Heart right ventricle (tissue), 16 donors: ENCODE measurements at regions not wholly inside any gene's neighbourhood (a gene's known extent, or its start where the extent isn't known, plus 50 kb on each side); places are given as distances from the start of the nearest gene placed in this dataset.

Experiments
- ATAC-seq, 8 donors: fragments of 200-7000 bp; cut with Tn5 transposase; one replicate each; pipeline ENCODE4 v1.9.1; 2020; ENCODE audit warnings: mild to moderate bottlenecking in 8 of 8, moderate library complexity in 8 of 8, moderate number of reproducible peaks in 1 of 8
- DNase-seq, 2 donors: peaks; one replicate each; pipeline ENCODE4 v3.0.0-alpha.2; 2020
- H3K27ac ChIP-seq, 10 donors: fragments of 200-600 bp; sonication (generic) in 2 of 10; one replicate each; pipeline versions ENCODE4 v1.5.0 to v1.8.0; 2020 to 2022; ENCODE audit warnings: mild to moderate bottlenecking in 3 of 10
- H3K27me3 ChIP-seq, 7 donors: fragments of 200-600 bp; one replicate each; pipeline ENCODE4 v1.8.0; 2021 to 2022; ENCODE audit warnings: mild to moderate bottlenecking in 2 of 7
- H3K36me3 ChIP-seq, 9 donors: fragments of 200-600 bp; sonication (generic) in 1 of 9; one replicate each; pipeline versions ENCODE4 v1.5.0 to v1.8.0; 2020 to 2022; ENCODE audit warnings: mild to moderate bottlenecking in 2 of 9
- H3K4me1 ChIP-seq, 9 donors: fragments of 200-600 bp; sonication (generic) in 1 of 9; one replicate each; pipeline versions ENCODE4 v1.5.0 to v1.8.0; 2020 to 2022; ENCODE audit warnings: mild to moderate bottlenecking in 4 of 9
- H3K4me3 ChIP-seq, 10 donors: fragments of 200-600 bp; sonication (generic) in 2 of 10; one replicate each; pipeline versions ENCODE4 v1.5.0 to v1.8.0; 2020 to 2022; ENCODE audit warnings: mild to moderate bottlenecking in 7 of 10, moderate library complexity in 2 of 10
- H3K9me3 ChIP-seq, 11 donors: fragments of 200-600 bp in 10 of 11; sonication (generic) in 2 of 11; one replicate each; pipeline versions ENCODE4 v1.5.0 to v1.8.0; 2013 to 2022; ENCODE audit warnings: mild to moderate bottlenecking in 2 of 11, control low read depth in 1 of 11, moderate library complexity in 1 of 11
- CTCF ChIP-seq, 9 donors: fragments of 200-600 bp; sonication (generic) in 2 of 9; IDR thresholded peaks; one replicate each; pipeline versions ENCODE4 v1.5.0 to v1.8.0; 2021 to 2022; ENCODE audit warnings: antibody characterized with exemption in 9 of 9, mild to moderate bottlenecking in 5 of 9, moderate library complexity in 1 of 9
- WGBS, 2 donors: extraction: QIAGEN DNeasy Blood & Tissue Kit; methylation state at CpG; one replicate each; pipeline ENCODE4 v1.1.7; 2013; ENCODE audit warnings: inconsistent platforms in 1 of 2; 5-methylcytosine and 5-hydroxymethylcytosine counted together
- intact Hi-C, 10 donors: fragments of 100-400 bp; cut with DNase I; formaldehyde crosslinking; loops; one replicate each; pipeline versions ENCODE4 v1.11.1 to v1.14.2; 2022
- donor health status: Arrhythmogenic right ventricular cardiomyopathy.
- donor health status: ischemic (EF 13 %, LVEDD 7.1; RV severe dilation, severe dysfunction).
- donor health status: healthy with polysubstance abuse.
- donor health status: DM: no; HTN: yes; CAD: no.
- donor health status: DM: no; HTN: no; CAD: no.
- donor health status: ischemic (EF 25% LVEDD 6.9; RV normal size, moderate dysfunction).
- donor health status: ischemic (EF 25% LVEDD 5.7; RV mildly dilated, moderate dysfunction).
- donor health status: healthy.
- donor health status: DM: yes; HTN: yes; CAD: no.
- donor health status: Ischemic cardiomyopathy.
- donor health status: ischemic (EF 35%, LVEDD 5.7; RV mildly dilated, moderate dysfunction).
- donor health status: nonischemic (EF 11% LVEDD 7.7; RV severe dilation, severe dysfunction).
- donor health status: DM: yes; HTN: yes; CAD: no.
- donor health status: PGD.
- donor health status: ischemic (EF 29% LVEDD 5.4; RV normal size, mild dysfunction).
- donor health status: nonischemic (EF 23%, LVEDD 6.1; RV moderate dilation, normal function).

- no peak for TF ChIP-seq CTCF (IDR thresholded peaks at IDR 0.05)
- DNase-seq = no peak
- ATAC-seq = no peak
- no peak overlapping the region for H3K4me3 ChIP-seq
- H3K4me1 ChIP-seq = peaks cover 0 to 8% (median 0%) of the 10 kb centered on the region in 9 donors
- no peaks in the 10 kb centered on the region for H3K9me3 ChIP-seq
- H3K27ac ChIP-seq = no peak overlapping the region
- no peaks in the 10 kb centered on the region for H3K27me3 ChIP-seq
- intact Hi-C loops = no loop called here
- WGBS, 2 donors = 86 to 87% methylated on average over 4 of the region's 4 CpGs
- no peaks in the 10 kb centered on the region for H3K36me3 ChIP-seq
Measured at GRCh38 chr1:220325306-220325995, 53.2 kb upstream of the RAB3GAP2 start.

DNA sequence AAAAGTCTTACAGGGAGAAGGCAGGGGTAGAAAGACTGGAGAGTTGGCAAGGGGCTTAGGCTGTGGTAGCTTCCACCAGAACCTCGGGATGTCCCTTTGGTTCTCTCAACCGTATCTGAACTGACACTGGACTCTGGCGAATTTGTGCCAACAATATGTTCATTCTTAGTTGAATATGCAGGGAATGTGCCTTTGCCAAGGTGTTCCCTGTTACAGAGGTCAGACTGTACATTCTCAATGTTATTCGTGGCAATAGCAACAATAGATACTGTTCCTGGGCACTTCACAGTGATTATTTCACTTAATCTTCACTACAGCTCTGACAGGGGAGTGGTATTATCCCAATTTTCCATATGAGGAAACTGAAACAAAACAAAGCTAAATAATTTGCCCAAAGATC is 51.5 kb upstream of the RAB3GAP2 start:
- intact Hi-C loops = no loop called here

GRCh38 chr1:220322570-220322969 is 50.3 kb upstream of the RAB3GAP2 start:
- H3K27ac ChIP-seq = no peak overlapping the region
- no peaks in the 10 kb centered on the region for H3K36me3 ChIP-seq
- H3K4me3 ChIP-seq = no peak overlapping the region
- no peak for DNase-seq
- WGBS, 2 donors = 46 to 80% methylated on average over 2 of the region's 2 CpGs
- H3K4me1 ChIP-seq = peaks cover 0 to 20% (median 0%) of the 10 kb centered on the region in 9 donors
- H3K9me3 ChIP-seq = no peaks in the 10 kb centered on the region
- no peaks in the 10 kb centered on the region for H3K27me3 ChIP-seq
- intact Hi-C loops = no loop called here
- TF ChIP-seq CTCF (IDR thresholded peaks at IDR 0.05) = no peak
- no peak for ATAC-seq

More for the DNA sequence above, 51.5 kb upstream of the RAB3GAP2 start:
- Histone ChIP-seq H3K27ac (peak overlapping the region in 3 of 10 donors; percentile 1 to 21 (median 14)), H3K9me3 (no peaks in the 10 kb centered on the region), H3K4me3 (no peak overlapping the region), H3K4me1 (peaks cover 0 to 14% (median 0%) of the 10 kb centered on the region in 9 donors), H3K27me3 (no peaks in the 10 kb centered on the region), H3K36me3 (no peaks in the 10 kb centered on the region)
- ATAC-seq (peak in 3 of 8 donors; percentile 12 to 86 (median 37)), DNase-seq (no peak)
- no peak for TF ChIP-seq CTCF (IDR thresholded peaks at IDR 0.05)
- 50 to 53% methylated on average over 4 of the region's 4 CpGs for WGBS, 2 donors
